HEK293T (cell line): ENCODE measurements at regions not wholly inside any gene's neighbourhood (a gene's known extent, or its start where the extent isn't known, plus 50 kb on each side); places are given as distances from the start of the nearest gene placed in this dataset.

ENCODE experiments used
- CTCF ChIA-PET: fragments of 350-600 bp; formaldehyde crosslinking; extraction: SDS; loops from one replicate; lab custom pipeline; 2021; ENCODE audit warnings: antibody characterized with exemption, inconsistent platforms; lab: Yijun Ruan, JAX
- POLR2A ChIA-PET: fragments of 350-600 bp; formaldehyde crosslinking; extraction: SDS; loops from one replicate; lab custom pipeline; 2020; ENCODE audit warnings: antibody characterized with exemption, inconsistent platforms; lab: Yijun Ruan, JAX
- DNase-seq: peaks from one replicate; pipeline ENCODE4 v3.0.0; 2012; ENCODE audit warnings: mixed read lengths; ENCODE audit errors: extremely low spot score
- ARNT ChIP-seq: fragments of 450-650 bp; IDR thresholded peaks from 2 replicates; pipeline ENCODE4 v1.6.1; 2017; ENCODE audit warnings: mild to moderate bottlenecking
- BHLHE40 ChIP-seq: fragments of 450-650 bp; IDR thresholded peaks from 2 replicates; pipeline ENCODE4 v1.6.1; 2016; ENCODE audit warnings: mild to moderate bottlenecking, moderate library complexity, borderline replicate concordance
- CTBP1 ChIP-seq: fragments of 450-650 bp; IDR thresholded peaks from 2 replicates; pipeline ENCODE4 v1.6.1; 2016; ENCODE audit warnings: borderline replicate concordance
- ELF4 ChIP-seq: fragments of 450-650 bp; IDR thresholded peaks from 2 replicates; pipeline ENCODE4 v1.6.1; 2017; ENCODE audit warnings: antibody characterized with exemption
- FOXA1 ChIP-seq: fragments of 450-650 bp; IDR thresholded peaks from 2 replicates; pipeline ENCODE4 v1.6.1; 2016; ENCODE audit warnings: mild to moderate bottlenecking
- FOXK2 ChIP-seq: fragments of 450-650 bp; IDR thresholded peaks from 2 replicates; pipeline ENCODE4 v1.6.1; 2016; ENCODE audit warnings: mild to moderate bottlenecking
- FOXM1 ChIP-seq: fragments of 450-650 bp; IDR thresholded peaks from 2 replicates; pipeline ENCODE4 v1.6.1; 2017; ENCODE audit warnings: mild to moderate bottlenecking, borderline replicate concordance
- HDGF ChIP-seq: fragments of 450-650 bp; IDR thresholded peaks from 2 replicates; pipeline ENCODE4 v1.6.1; 2017; ENCODE audit warnings: antibody characterized with exemption, borderline replicate concordance
- L3MBTL2 ChIP-seq: fragments of 450-650 bp; conservative IDR thresholded peaks from 2 replicates; pipeline ENCODE4 v1.6.1; 2016; ENCODE audit warnings: mild to moderate bottlenecking
- LEF1 ChIP-seq: fragments of 450-650 bp; IDR thresholded peaks from 2 replicates; pipeline ENCODE4 v1.6.1; 2017; ENCODE audit warnings: mild to moderate bottlenecking, borderline replicate concordance
- NFRKB ChIP-seq: fragments of 450-650 bp; IDR thresholded peaks from 2 replicates; pipeline ENCODE4 v1.6.1; 2016; ENCODE audit warnings: mild to moderate bottlenecking, moderate library complexity
- SP1 ChIP-seq: fragments of 450-650 bp; IDR thresholded peaks from 2 replicates; pipeline ENCODE4 v1.6.1; 2017
- SUZ12 ChIP-seq: fragments of 450-650 bp; IDR thresholded peaks from 2 replicates; pipeline ENCODE4 v1.6.1; 2016; ENCODE audit warnings: mild to moderate bottlenecking
- TARDBP ChIP-seq: fragments of 450-650 bp; IDR thresholded peaks from 2 replicates; pipeline ENCODE4 v1.6.1; 2016
- ZNF384 ChIP-seq: fragments of 450-650 bp; IDR thresholded peaks from 2 replicates; pipeline ENCODE4 v1.6.1; 2016
- TF ChIP-seq, protein P1 (sequence below): fragments of 450-650 bp; IDR thresholded peaks from 2 replicates; pipeline ENCODE4 v1.6.1; 2016

DNA sequence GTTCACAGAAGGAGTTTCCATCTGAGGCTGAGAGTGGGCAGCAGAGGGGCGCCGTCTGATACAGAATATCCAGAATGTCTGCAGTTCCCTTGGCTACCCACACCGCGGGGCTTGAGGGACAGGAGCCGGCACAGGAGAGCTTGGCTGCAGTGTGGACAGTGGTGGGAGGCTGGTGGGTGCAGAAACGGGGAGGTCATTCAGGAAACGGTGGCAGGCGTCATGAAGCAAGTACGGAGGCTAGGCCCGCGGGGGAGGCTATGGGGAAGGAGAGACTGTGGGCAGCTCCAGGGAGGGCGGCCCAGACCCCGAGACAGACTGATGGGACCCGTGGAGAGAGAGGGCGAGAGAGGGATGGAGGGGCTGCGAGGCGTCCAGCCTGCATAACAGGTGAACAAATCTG, 55.2 kb upstream of the UQCRFS1 start:
- no peak for DNase-seq
- CTCF ChIA-PET = interaction anchor here (0.6 kb wide), 1 partner anchor 227 kb away, joined by 3 read pairs; no protein-coding TSS in a partner anchor
- no peak for TF ChIP-seq FOXA1
- TF ChIP-seq CTBP1 = no peak
- TF ChIP-seq, protein P1, sequence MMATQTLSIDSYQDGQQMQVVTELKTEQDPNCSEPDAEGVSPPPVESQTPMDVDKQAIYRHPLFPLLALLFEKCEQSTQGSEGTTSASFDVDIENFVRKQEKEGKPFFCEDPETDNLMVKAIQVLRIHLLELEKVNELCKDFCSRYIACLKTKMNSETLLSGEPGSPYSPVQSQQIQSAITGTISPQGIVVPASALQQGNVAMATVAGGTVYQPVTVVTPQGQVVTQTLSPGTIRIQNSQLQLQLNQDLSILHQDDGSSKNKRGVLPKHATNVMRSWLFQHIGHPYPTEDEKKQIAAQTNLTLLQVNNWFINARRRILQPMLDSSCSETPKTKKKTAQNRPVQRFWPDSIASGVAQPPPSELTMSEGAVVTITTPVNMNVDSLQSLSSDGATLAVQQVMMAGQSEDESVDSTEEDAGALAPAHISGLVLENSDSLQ = no peak
- TF ChIP-seq L3MBTL2 = no peak
- no peak for TF ChIP-seq ARNT
- TF ChIP-seq FOXM1 = no peak
- no peak for TF ChIP-seq NFRKB
- POLR2A ChIA-PET = no interaction called here

DNA sequence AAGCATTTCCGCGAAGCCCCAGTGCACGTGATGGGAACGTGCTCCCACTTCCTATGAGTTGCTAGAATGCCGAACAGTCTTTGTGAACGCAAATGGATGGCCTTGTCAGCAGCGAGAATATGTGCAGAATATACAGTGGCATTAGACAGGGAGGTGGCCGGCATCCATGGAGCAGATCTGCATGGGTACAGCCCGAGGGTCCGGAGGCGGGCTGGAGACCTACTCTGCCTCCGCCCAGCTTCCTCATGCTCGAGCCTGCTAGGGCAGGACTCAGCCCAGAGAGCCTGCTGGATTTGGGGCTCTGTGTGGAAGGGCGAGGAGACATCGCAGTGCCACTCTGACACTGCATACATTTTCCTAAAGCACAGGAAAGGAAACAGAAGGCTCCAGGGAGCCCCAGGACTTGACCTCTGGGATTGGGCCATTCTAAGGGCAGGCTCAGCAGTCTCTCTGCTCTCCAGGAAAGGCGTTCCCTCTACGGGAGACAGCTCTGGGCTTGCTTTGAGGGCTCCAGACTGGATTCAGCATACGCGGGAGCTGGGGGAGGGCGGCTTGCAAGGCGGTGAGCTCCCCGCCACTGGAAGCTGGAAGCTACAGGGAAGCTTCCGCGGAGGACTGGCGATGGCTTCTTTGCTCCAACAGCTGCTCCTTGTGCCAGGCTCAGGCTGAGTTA, 55.9 kb upstream of the UQCRFS1 start:
- ChIA-PET CTCF (no interaction called here), POLR2A (no interaction called here)
- no peak for DNase-seq
- TF ChIP-seq SUZ12 = no peak
- TF ChIP-seq FOXK2 = no peak
- no peak for TF ChIP-seq TARDBP

DNA sequence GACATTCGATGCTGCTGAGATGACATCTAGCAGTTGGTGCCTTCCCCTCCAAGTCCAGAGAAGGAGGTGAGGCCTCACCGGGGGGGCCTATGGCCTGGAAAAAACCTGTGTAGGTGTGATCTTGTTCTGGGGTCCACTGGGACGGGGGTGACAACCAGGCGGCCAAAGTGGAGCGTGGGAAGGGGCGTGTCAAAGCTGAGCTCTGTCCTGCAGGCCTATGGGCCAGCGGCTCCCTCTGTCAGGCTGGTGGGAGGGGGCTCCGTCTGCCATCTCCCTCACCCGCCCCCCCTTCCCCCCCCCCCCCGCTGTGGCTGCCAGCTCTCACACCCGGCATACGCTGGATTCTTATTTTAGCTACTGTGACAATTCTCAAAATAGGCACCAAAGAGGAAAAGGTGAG, 56.7 kb upstream of the UQCRFS1 start:
- CTCF ChIA-PET = no interaction called here
- TF ChIP-seq FOXK2 (no peak), CTBP1 (no peak), HDGF (no peak), TARDBP (no peak), SUZ12 (no peak), FOXA1 (no peak), FOXM1 (no peak), NFRKB (no peak), LEF1 (no peak), SP1 (no peak), ELF4 (no peak), BHLHE40 (no peak), L3MBTL2 (no peak), ZNF384 (no peak), ARNT (no peak)
- TF ChIP-seq, protein P1 = no peak

DNA sequence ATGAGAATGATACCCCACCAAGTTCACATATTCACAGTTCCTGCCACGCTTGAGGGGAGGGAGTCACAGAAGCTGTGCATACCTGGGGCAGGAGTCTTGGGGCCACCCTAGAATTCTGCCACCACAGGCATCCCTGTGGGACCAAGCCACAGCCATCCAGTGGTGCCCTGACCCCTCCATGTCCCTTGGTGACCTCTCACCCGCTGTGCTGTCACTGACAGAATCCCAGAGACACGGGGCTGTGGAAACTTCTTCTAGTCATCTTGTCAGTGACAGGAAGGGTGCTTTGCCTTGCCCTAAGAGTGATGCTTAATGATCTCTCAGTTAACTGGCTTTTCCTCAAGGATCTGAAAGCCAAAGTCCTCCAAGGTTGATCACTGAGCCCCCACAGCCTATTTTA, 58.4 kb upstream of the UQCRFS1 start:
- ChIA-PET POLR2A (no interaction called here), CTCF (no interaction called here)
- TF ChIP-seq FOXK2 (no peak), ZNF384 (no peak), CTBP1 (no peak), NFRKB (no peak), SP1 (no peak), ARNT (no peak), L3MBTL2 (no peak)
- DNase-seq = no peak

More for the DNA sequence above, 56.7 kb upstream of the UQCRFS1 start:
- DNase-seq = no peak
- POLR2A ChIA-PET = no interaction called here

DNA sequence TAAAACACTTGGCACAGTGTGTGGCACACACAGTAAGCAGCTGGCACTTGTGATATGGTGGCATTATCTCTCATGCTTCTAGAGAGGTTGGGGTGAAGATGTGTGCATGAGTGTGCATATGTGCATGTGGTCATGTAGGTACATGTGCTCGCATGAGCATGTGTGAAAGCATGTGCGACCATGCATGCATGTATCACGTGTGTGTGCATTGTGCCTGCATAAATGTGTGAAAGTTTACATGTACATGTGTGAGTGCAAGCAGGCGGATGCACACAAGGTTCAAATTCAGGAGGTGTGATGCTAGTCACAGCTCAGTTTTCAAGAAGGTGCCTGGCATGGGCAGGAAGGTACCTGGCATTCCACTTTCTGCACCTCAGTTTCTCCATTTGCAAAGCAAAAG, 59.0 kb upstream of the UQCRFS1 start:
- CTCF ChIA-PET = no interaction called here
- no peak for TF ChIP-seq NFRKB
- no peak for TF ChIP-seq FOXM1
- no peak for TF ChIP-seq L3MBTL2
- no peak for TF ChIP-seq BHLHE40
- no peak for TF ChIP-seq ARNT
- POLR2A ChIA-PET = no interaction called here
- DNase-seq = no peak

DNA sequence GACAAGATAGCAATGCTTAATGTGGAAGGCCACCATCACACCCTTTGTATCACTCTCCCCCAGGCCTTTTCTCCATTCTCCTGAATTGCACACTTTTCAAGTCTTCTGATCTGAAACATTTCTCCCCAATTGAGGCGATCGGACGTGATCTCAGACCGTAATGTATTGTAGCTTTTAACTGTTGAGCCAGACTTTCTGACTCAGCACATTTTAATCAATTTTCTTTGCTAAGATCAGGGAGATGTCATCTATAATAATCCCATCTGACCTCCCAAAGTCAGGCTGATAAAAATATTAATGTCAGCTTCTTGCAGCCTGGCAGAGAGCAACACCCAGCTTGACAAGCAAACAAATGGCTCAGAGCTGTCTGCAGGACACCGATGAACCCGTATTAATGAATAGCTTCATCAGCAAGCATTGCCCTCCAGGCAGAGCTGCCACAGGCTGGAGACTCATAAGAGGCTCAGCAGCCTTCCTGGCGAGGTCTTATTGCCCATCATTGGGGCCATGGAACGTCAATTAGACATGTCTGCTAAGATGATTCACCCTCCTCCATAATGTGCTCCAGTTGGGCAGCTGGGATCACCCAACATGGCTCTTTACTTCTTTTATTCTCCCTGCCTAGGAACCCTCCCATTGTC, 60.2 kb upstream of the UQCRFS1 start:
- CTCF ChIA-PET = interaction anchor here (0.8 kb wide), 1 partner anchor 10 kb away, joined by 3 read pairs; no protein-coding TSS in a partner anchor
- TF ChIP-seq ARNT (no peak), ELF4 (no peak), L3MBTL2 (no peak), NFRKB (no peak), CTBP1 (no peak), FOXK2 (no peak), SP1 (no peak), FOXA1 (no peak), SUZ12 (no peak), LEF1 (no peak), TARDBP (no peak), HDGF (no peak), ZNF384 (no peak), BHLHE40 (no peak)
- TF ChIP-seq, protein P1 = no peak
- no peak for DNase-seq
- POLR2A ChIA-PET = no interaction called here
